ENCODE measurements at regions not wholly inside any gene's neighbourhood (a gene's known extent, or its start where the extent isn't known, plus 50 kb on each side); places are given as distances from the start of the nearest gene placed in this dataset.

- no peaks in the 10 kb centered on the region for H3F3A ChIP-seq (ENCODE audit: low read depth)
- Mint-ChIP-seq H3K9me3 (peaks cover 12% of the 10 kb centered on the region), H3K36me3 (no peaks in the 10 kb centered on the region), H3K4me1 (no peaks in the 10 kb centered on the region), H3K27me3 (ENCODE audit: insufficient read depth, low read depth) (no peaks in the 10 kb centered on the region), H3K27ac (no peak overlapping the region), H3K4me3 (no peak overlapping the region)
- no peaks in the 10 kb centered on the region for H3K36me3 ChIP-seq
- no peaks in the 10 kb centered on the region for H3K79me2 ChIP-seq (ENCODE audit: low read depth)
- H3K27me3 ChIP-seq: no peaks in the 10 kb centered on the region
- H3K9ac ChIP-seq: no peak overlapping the region
- H3K9me3 ChIP-seq (ENCODE audit: low read depth): peaks cover 6% of the 10 kb centered on the region
- no peaks in the 10 kb centered on the region for H4K20me1 ChIP-seq (ENCODE audit: low read depth)
- H3K4me3 ChIP-seq: no peak overlapping the region
- no peak for DNase-seq (ENCODE audit: low spot score)
- no peak overlapping the region for H2AFZ ChIP-seq (replicated peaks)
- no peak overlapping the region for H3K4me2 ChIP-seq
- TF ChIP-seq EZH2 (IDR thresholded peaks at IDR 0.05): no peak
- TF ChIP-seq CTCF (IDR thresholded peaks at IDR 0.05): no peak
- TF ChIP-seq EZH2phosphoT487 (IDR thresholded peaks at IDR 0.05): no peak
- H3K27ac ChIP-seq: no peak overlapping the region
- no peaks in the 10 kb centered on the region for H3K4me1 ChIP-seq
Observed at GRCh38 chr3:72219752-72220151, 434.8 kb upstream of the PROK2 start.

GRCh38 chr3:72217570-72217969, 432.6 kb upstream of the PROK2 start:
- Mint-ChIP-seq H3K36me3 (no peaks in the 10 kb centered on the region), H3K4me1 (peaks cover under 1% of the 10 kb centered on the region), H3K4me3 (no peak overlapping the region), H3K27me3 (ENCODE audit: insufficient read depth, low read depth) (peaks cover 4% of the 10 kb centered on the region), H3K9me3 (peaks cover 2% of the 10 kb centered on the region), H3K27ac (no peak overlapping the region)
- Histone ChIP-seq H2AFZ (replicated peaks) (no peak overlapping the region), H3K4me1 (no peaks in the 10 kb centered on the region), H4K20me1 (ENCODE audit: low read depth) (no peaks in the 10 kb centered on the region), H3K79me2 (ENCODE audit: low read depth) (no peaks in the 10 kb centered on the region), H3K36me3 (no peaks in the 10 kb centered on the region), H3K27ac (no peak overlapping the region), H3K4me3 (no peak overlapping the region), H3K27me3 (no peaks in the 10 kb centered on the region), H3K4me2 (no peak overlapping the region), H3F3A (ENCODE audit: low read depth) (no peaks in the 10 kb centered on the region), H3K9me3 (ENCODE audit: low read depth) (no peaks in the 10 kb centered on the region), H3K9ac (no peak overlapping the region)
- TF ChIP-seq CTCF (IDR thresholded peaks at IDR 0.05) (no peak), EZH2 (IDR thresholded peaks at IDR 0.05) (no peak), EZH2phosphoT487 (IDR thresholded peaks at IDR 0.05) (no peak)
- no peak for DNase-seq (ENCODE audit: low spot score)

- H3K27ac ChIP-seq: no peak overlapping the region
- H3K4me3 ChIP-seq: no peak overlapping the region
- no peak overlapping the region for H3K4me2 ChIP-seq
- Mint-ChIP-seq H3K27ac (no peak overlapping the region), H3K4me3 (no peak overlapping the region), H3K9me3 (peaks cover 2% of the 10 kb centered on the region), H3K4me1 (peaks cover 4% of the 10 kb centered on the region), H3K36me3 (no peaks in the 10 kb centered on the region), H3K27me3 (ENCODE audit: insufficient read depth, low read depth) (peaks cover 4% of the 10 kb centered on the region)
- no peak for DNase-seq (ENCODE audit: low spot score)
- no peaks in the 10 kb centered on the region for H3K36me3 ChIP-seq
- no peak overlapping the region for H3K9ac ChIP-seq
- no peaks in the 10 kb centered on the region for H3K9me3 ChIP-seq (ENCODE audit: low read depth)
- H3K27me3 ChIP-seq: no peaks in the 10 kb centered on the region
- H3K4me1 ChIP-seq: no peaks in the 10 kb centered on the region
- no peaks in the 10 kb centered on the region for H4K20me1 ChIP-seq (ENCODE audit: low read depth)
- no peak for TF ChIP-seq CTCF (IDR thresholded peaks at IDR 0.05)
- no peak for TF ChIP-seq EZH2 (IDR thresholded peaks at IDR 0.05)
- no peak for TF ChIP-seq EZH2phosphoT487 (IDR thresholded peaks at IDR 0.05)
- no peaks in the 10 kb centered on the region for H3F3A ChIP-seq (ENCODE audit: low read depth)
- no peak overlapping the region for H2AFZ ChIP-seq (replicated peaks)
- H3K79me2 ChIP-seq (ENCODE audit: low read depth): no peaks in the 10 kb centered on the region
Observed at GRCh38 chr3:72214066-72214951, 429.4 kb upstream of the PROK2 start.
